SU-DHL-6 (cell line): ENCODE measurements at regions not wholly inside any gene's neighbourhood (a gene's known extent, or its start where the extent isn't known, plus 50 kb on each side); places are given as distances from the start of the nearest gene placed in this dataset.

Source experiments
- H2AFZ ChIP-seq: fragments of 200-600 bp; sonication (generic); 2 replicates; pipeline ENCODE4 v1.6.1; 2014; ENCODE audit warnings: low read depth, mild to moderate bottlenecking, moderate library complexity, mixed read lengths, antibody characterized with exemption, low read length; ENCODE audit not compliant: severe bottlenecking
- H3F3A ChIP-seq: fragments of 200-600 bp; shearing (Covaris generic); 2 replicates; pipeline ENCODE4 v1.6.0; 2016; ENCODE audit warnings: antibody characterized with exemption, mild to moderate bottlenecking; ENCODE audit not compliant: insufficient read depth
- H3K27ac ChIP-seq: fragments of 200-600 bp; sonication (generic); 2 replicates; pipeline ENCODE4 v1.5.1; 2016; ENCODE audit warnings: low read depth, mild to moderate bottlenecking, low read length, moderate library complexity, mixed read lengths
- H3K27me3 ChIP-seq: fragments of 200-600 bp; sonication (generic), shearing (Covaris generic); 2 replicates; pipeline ENCODE4 v1.6.0; 2014; ENCODE audit warnings: mild to moderate bottlenecking, low read length
- H3K36me3 ChIP-seq: fragments of 200-600 bp; sonication (generic); 2 replicates; pipeline ENCODE4 v1.6.1; 2014; ENCODE audit warnings: mild to moderate bottlenecking, low read length, mixed read lengths
- H3K4me2 ChIP-seq: fragments of 300-600, 200-600 bp; shearing (Covaris generic), sonication (generic); 2 replicates; pipeline ENCODE4 v1.6.0; 2014; ENCODE audit warnings: low read length, low read depth, mild to moderate bottlenecking; ENCODE audit not compliant: poor library complexity, severe bottlenecking
- H3K4me3 ChIP-seq: fragments of 200-600 bp; sonication (generic); 2 replicates; pipeline ENCODE4 v1.5.1; 2014; ENCODE audit warnings: antibody characterized with exemption, low read length, mild to moderate bottlenecking, mixed read lengths; ENCODE audit not compliant: insufficient read depth, poor library complexity, severe bottlenecking
- H3K79me2 ChIP-seq: fragments of 200-600 bp; sonication (generic); 2 replicates; pipeline ENCODE4 v1.6.1; 2014; ENCODE audit warnings: mild to moderate bottlenecking, low read length, moderate library complexity; ENCODE audit not compliant: insufficient read depth
- H3K9ac ChIP-seq: fragments of 200-600 bp; sonication (generic); 2 replicates; pipeline ENCODE4 v1.7.0; 2014; ENCODE audit warnings: mild to moderate bottlenecking, low read length
- H3K9me2 ChIP-seq: fragments of 200-600 bp; sonication (generic); replicated peaks from 2 replicates; pipeline ENCODE4 v1.6.1; 2014; ENCODE audit warnings: low read length; ENCODE audit not compliant: insufficient read depth
- H3K9me3 ChIP-seq: fragments of 200-600 bp; sonication (generic); 2 replicates; pipeline ENCODE4 v1.6.1; 2014; ENCODE audit warnings: low read length, mixed read lengths; ENCODE audit not compliant: insufficient read depth
- H4K20me1 ChIP-seq: fragments of 200-600 bp; sonication (generic); 2 replicates; pipeline ENCODE4 v1.6.1; 2014; ENCODE audit warnings: low read depth, mild to moderate bottlenecking, antibody characterized with exemption, low read length, moderate library complexity, mixed read lengths
- CTCF ChIP-seq: fragments of 200-600 bp; sonication (generic); IDR thresholded peaks from one replicate; pipeline ENCODE4 v1.5.1; 2017; ENCODE audit warnings: antibody characterized with exemption, mild to moderate bottlenecking, low read length, moderate library complexity; ENCODE audit not compliant: insufficient read depth, poor library complexity, severe bottlenecking
- EZH2phosphoT487 ChIP-seq: fragments of 200-600 bp; sonication (generic), shearing (Covaris generic); conservative IDR thresholded peaks from 2 replicates; pipeline ENCODE4 v1.6.1; 2018; ENCODE audit warnings: mild to moderate bottlenecking, antibody characterized with exemption, low read length, moderate library complexity, mixed read lengths

- Histone ChIP-seq H3K9me2 (no peaks in the 10 kb centered on the region), H3K27me3 (no peaks in the 10 kb centered on the region), H3K4me3 (no peak overlapping the region), H3F3A (no peaks in the 10 kb centered on the region), H2AFZ (no peak overlapping the region), H3K9ac (no peak overlapping the region), H3K9me3 (no peaks in the 10 kb centered on the region), H3K36me3 (no peaks in the 10 kb centered on the region), H3K79me2 (no peaks in the 10 kb centered on the region), H3K4me2 (no peak overlapping the region), H3K27ac (no peak overlapping the region), H4K20me1 (no peaks in the 10 kb centered on the region)
- TF ChIP-seq CTCF: no peak
- no peak for TF ChIP-seq EZH2phosphoT487
Observed at GRCh38 chr21:18666725-18667124, 263.1 kb upstream of the TMPRSS15 start.

- Histone ChIP-seq H3K36me3 (no peaks in the 10 kb centered on the region), H3F3A (no peaks in the 10 kb centered on the region), H3K9me2 (no peaks in the 10 kb centered on the region), H3K4me2 (no peak overlapping the region), H4K20me1 (no peaks in the 10 kb centered on the region), H3K27me3 (no peaks in the 10 kb centered on the region), H3K9me3 (no peaks in the 10 kb centered on the region), H3K27ac (no peak overlapping the region), H2AFZ (no peak overlapping the region), H3K79me2 (no peaks in the 10 kb centered on the region), H3K4me3 (no peak overlapping the region), H3K9ac (no peak overlapping the region)
- TF ChIP-seq CTCF (no peak), EZH2phosphoT487 (no peak)
Observed at GRCh38 chr21:18673789-18674188, 270.2 kb upstream of the TMPRSS15 start.

GRCh38 chr21:18677632-18678031 lies 274.0 kb upstream of the TMPRSS15 start:
- TF ChIP-seq EZH2phosphoT487 (no peak), CTCF (no peak)
- Histone ChIP-seq H2AFZ (peak overlapping the region; percentile 89), H3F3A (no peaks in the 10 kb centered on the region), H3K4me3 (no peak overlapping the region), H3K9me2 (no peaks in the 10 kb centered on the region), H3K9ac (no peak overlapping the region), H3K9me3 (no peaks in the 10 kb centered on the region), H3K36me3 (no peaks in the 10 kb centered on the region), H4K20me1 (no peaks in the 10 kb centered on the region), H3K4me2 (no peak overlapping the region), H3K79me2 (no peaks in the 10 kb centered on the region), H3K27me3 (no peaks in the 10 kb centered on the region), H3K27ac (no peak overlapping the region)

GRCh38 chr21:18705971-18706370 lies 302.4 kb upstream of the TMPRSS15 start:
- no peak overlapping the region for H2AFZ ChIP-seq
- H4K20me1 ChIP-seq: no peaks in the 10 kb centered on the region
- H3K27ac ChIP-seq: no peak overlapping the region
- no peak overlapping the region for H3K4me3 ChIP-seq
- H3K9ac ChIP-seq: no peak overlapping the region
- H3K9me3 ChIP-seq: no peaks in the 10 kb centered on the region
- no peaks in the 10 kb centered on the region for H3K9me2 ChIP-seq
- H3K27me3 ChIP-seq: no peaks in the 10 kb centered on the region
- no peak overlapping the region for H3K4me2 ChIP-seq
- no peaks in the 10 kb centered on the region for H3F3A ChIP-seq
- no peaks in the 10 kb centered on the region for H3K79me2 ChIP-seq
- no peaks in the 10 kb centered on the region for H3K36me3 ChIP-seq
- TF ChIP-seq CTCF (no peak), EZH2phosphoT487 (no peak)
